GM10266 (cell line): ENCODE measurements at regions not wholly inside any gene's neighbourhood (a gene's known extent, or its start where the extent isn't known, plus 50 kb on each side); places are given as distances from the start of the nearest gene placed in this dataset.
"Not testable (repeated sequence)": the region's sequence is repeated elsewhere in the genome, so short reads cannot be mapped to it uniquely, and the experiment has no call there.

ENCODE experiments used
- DNase-seq: peaks from one replicate; pipeline ENCODE4 v3.0.0; 2012; ENCODE audit errors: extremely low spot score
- CTCF ChIP-seq: IDR thresholded peaks from 2 replicates; pipeline ENCODE4 v1.5.1; 2012; ENCODE audit warnings: mild to moderate bottlenecking, low read depth; ENCODE audit not compliant: control insufficient read depth, insufficient read depth; ENCODE audit errors: missing control alignments

GRCh38 chr5:84961193-84961592, 576.5 kb upstream of the EDIL3 start:
- TF ChIP-seq CTCF, result no peak
- no peak for DNase-seq

GRCh38 chr5:84961903-84962302, 577.2 kb upstream of the EDIL3 start:
- DNase-seq, result no peak
- TF ChIP-seq CTCF, result no peak

GRCh38 chr5:84983093-84983492, 598.4 kb upstream of the EDIL3 start:
- no peak for TF ChIP-seq CTCF

GRCh38 chr5:84985148-84985547, 600.5 kb upstream of the EDIL3 start:
- no peak for DNase-seq
- no peak for TF ChIP-seq CTCF

More at GRCh38 chr5:84983093-84983492, 598.4 kb upstream of the EDIL3 start:
- no peak for DNase-seq

GRCh38 chr5:84986688-84987087, 602.0 kb upstream of the EDIL3 start:
- no peak for TF ChIP-seq CTCF
- no peak for DNase-seq

GRCh38 chr5:85000671-85001070, 616.0 kb upstream of the EDIL3 start:
- no peak for TF ChIP-seq CTCF
- DNase-seq, result no peak

GRCh38 chr5:85002026-85002425, 617.3 kb upstream of the EDIL3 start:
- DNase-seq, result not testable (repeated sequence)

- DNase-seq, result no peak
- TF ChIP-seq CTCF, result no peak
Observed at GRCh38 chr5:85010014-85010562, 625.4 kb upstream of the EDIL3 start.
